ENCODE measurements at regions not wholly inside any gene's neighbourhood (a gene's known extent, or its start where the extent isn't known, plus 50 kb on each side); places are given as distances from the start of the nearest gene placed in this dataset.

DNA sequence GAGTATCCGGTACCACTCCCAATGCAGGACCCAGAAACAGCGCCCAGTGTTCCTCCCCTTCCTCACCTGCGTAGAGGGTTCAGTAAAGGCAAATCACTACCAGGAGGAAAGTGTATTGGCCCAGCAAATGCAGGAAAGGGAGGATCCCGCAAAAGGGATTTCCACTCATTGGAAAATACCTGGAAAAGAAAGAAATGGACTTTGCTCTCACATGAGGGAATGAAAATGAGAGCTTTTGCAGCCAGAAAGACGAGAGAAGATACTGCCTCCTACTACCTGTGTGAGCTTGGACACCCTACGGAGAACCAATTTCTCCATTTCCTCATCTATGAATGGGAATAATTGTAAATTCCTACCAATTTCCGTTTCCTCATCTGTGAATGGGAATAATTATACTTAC is 184.1 kb upstream of the PPARGC1A start:
- DNase-seq (no peak), ATAC-seq (no peak)
- no peak overlapping the region for H3K4me3 ChIP-seq
- H3K27me3 ChIP-seq (ENCODE audit: insufficient read depth in 3 of 3, low read length in 2 of 3), result no peaks in the 10 kb centered on the region
- intact Hi-C loops (cut with DNase I), result loop anchor here in 1 of 2 donors (10.0 kb wide), 1 partner anchor 341 kb away; no protein-coding TSS in a partner anchor
- TF ChIP-seq CTCF (IDR thresholded peaks at IDR 0.05), result no peak
- WGBS, 3 donors, result 93 to 94% (median 94%) methylated on average over 7 of the region's 7 CpGs
- H3K4me1 ChIP-seq, result no peaks in the 10 kb centered on the region
- H3K36me3 ChIP-seq (ENCODE audit: insufficient read depth in 1 of 2, low read depth in 1 of 2), result no peaks in the 10 kb centered on the region
- H3K27ac ChIP-seq, result no peak overlapping the region
- H3K9me3 ChIP-seq, result no peaks in the 10 kb centered on the region

GRCh38 chr4:24071612-24072372 is 181.9 kb upstream of the PPARGC1A start:
- TF ChIP-seq CTCF (IDR thresholded peaks at IDR 0.05), result no peak
- Histone ChIP-seq H3K36me3 (ENCODE audit: insufficient read depth in 1 of 2, low read depth in 1 of 2) (no peaks in the 10 kb centered on the region), H3K27me3 (ENCODE audit: insufficient read depth in 3 of 3, low read length in 2 of 3) (no peaks in the 10 kb centered on the region), H3K4me1 (peaks cover 13% of the 10 kb centered on the region), H3K4me3 (no peak overlapping the region), H3K9me3 (no peaks in the 10 kb centered on the region), H3K27ac (no peak overlapping the region)
- 55 to 80% (median 74%) methylated on average over 2 of the region's 2 CpGs for WGBS, 3 donors
- ATAC-seq (no peak), DNase-seq (no peak)
- intact Hi-C loops (cut with DNase I), result loop anchor here in 1 of 2 donors (10.0 kb wide), 1 partner anchor 343 kb away; no protein-coding TSS in a partner anchor

GRCh38 chr4:24070117-24070516 is 180.3 kb upstream of the PPARGC1A start:
- H3K4me1 ChIP-seq, result peaks cover 14% of the 10 kb centered on the region
- DNase-seq (no peak), ATAC-seq (no peak)
- intact Hi-C loops (cut with DNase I), result loop anchor here in 1 of 2 donors (10.0 kb wide), 1 partner anchor 345 kb away; no protein-coding TSS in a partner anchor
- H3K27me3 ChIP-seq (ENCODE audit: insufficient read depth in 3 of 3, low read length in 2 of 3), result no peaks in the 10 kb centered on the region
- H3K9me3 ChIP-seq, result no peaks in the 10 kb centered on the region
- H3K36me3 ChIP-seq (ENCODE audit: insufficient read depth in 1 of 2, low read depth in 1 of 2), result no peaks in the 10 kb centered on the region
- H3K4me3 ChIP-seq, result no peak overlapping the region
- no peak for TF ChIP-seq CTCF (IDR thresholded peaks at IDR 0.05)
- H3K27ac ChIP-seq, result no peak overlapping the region
- WGBS, 3 donors, result 73 to 76% (median 75%) methylated on average over 2 of the region's 2 CpGs

DNA sequence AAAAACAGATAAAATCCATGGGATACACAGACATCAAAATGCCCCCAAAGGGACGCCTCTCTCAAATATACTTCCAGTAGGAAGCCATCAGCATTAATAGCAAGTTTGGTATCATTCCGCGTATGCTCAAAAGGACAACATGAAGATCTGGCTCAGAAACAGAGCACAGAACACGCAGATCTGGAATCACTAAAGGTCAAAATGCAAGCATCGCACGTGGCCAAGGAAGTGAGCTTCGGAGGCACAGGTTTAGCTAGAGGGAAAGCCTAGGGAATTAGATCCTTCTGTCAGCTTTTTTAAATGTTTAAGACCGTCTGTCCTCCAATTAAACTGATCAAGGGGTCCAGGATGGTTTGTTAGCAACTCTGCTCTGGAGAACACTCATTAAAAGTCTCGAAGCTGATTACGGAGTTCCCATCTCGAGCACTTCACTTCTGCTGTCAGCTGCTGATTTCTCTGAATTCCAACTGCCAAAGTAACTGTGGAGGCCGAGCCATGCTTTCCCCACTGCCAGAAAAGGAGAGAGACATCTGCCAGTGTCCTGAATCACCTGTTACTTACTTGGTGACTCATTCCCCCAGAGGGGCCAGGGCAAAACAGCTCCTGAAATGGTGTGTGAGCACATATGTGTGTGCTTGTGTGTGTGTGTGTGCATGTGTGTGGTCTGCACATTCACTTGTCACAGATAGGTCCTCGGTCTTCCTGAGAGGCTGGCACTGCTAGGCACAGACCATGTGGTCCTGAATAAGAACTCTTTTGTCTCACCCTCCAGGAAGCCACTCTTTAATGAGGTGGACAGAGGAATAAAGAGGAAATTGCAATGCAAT is 177.7 kb upstream of the PPARGC1A start:
- Histone ChIP-seq H3K27ac (peak overlapping the region; percentile 83), H3K9me3 (no peaks in the 10 kb centered on the region), H3K36me3 (ENCODE audit: insufficient read depth in 1 of 2, low read depth in 1 of 2) (no peaks in the 10 kb centered on the region), H3K4me1 (peaks cover 14% of the 10 kb centered on the region), H3K4me3 (peak overlapping the region; percentile 40), H3K27me3 (ENCODE audit: insufficient read depth in 3 of 3, low read length in 2 of 3) (no peaks in the 10 kb centered on the region)
- peak; percentile 98 to 99 (median 99) for ATAC-seq
- 21 to 32% (median 30%) methylated on average over 13 of the region's 13 CpGs for WGBS, 3 donors
- intact Hi-C loops (cut with DNase I), result no loop called here
- DNase-seq, result peak; percentile 45 to 82
- TF ChIP-seq CTCF (IDR thresholded peaks at IDR 0.05), result no peak
